ENCODE measurements at regions not wholly inside any gene's neighbourhood (a gene's known extent, or its start where the extent isn't known, plus 50 kb on each side); places are given as distances from the start of the nearest gene placed in this dataset.

DNA sequence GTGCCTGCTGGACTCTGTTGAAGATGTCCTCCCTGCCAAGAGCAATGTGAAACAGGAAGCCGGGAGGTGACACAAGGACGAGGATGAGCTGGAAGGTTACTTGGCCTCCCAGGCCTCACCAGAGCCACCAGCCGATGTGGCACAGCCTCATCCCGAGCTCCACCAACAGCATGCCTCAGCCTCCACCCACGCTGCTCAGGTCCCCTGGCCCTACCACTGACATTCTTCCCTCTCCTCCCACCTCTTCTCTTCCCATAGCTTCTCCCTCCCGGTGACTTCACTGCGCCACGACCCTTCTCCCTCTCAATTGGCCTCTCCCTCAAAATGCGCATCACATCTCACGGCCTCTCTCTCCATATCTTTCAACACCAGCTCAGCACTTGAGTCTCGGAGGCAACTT, 249.9 kb downstream of the SKAP2 start:
- TF ChIP-seq EP300 (IDR thresholded peaks at IDR 0.05) (no peak), POLR2A (IDR thresholded peaks at IDR 0.05) (no peak)
- TF ChIP-seq, protein P1, sequence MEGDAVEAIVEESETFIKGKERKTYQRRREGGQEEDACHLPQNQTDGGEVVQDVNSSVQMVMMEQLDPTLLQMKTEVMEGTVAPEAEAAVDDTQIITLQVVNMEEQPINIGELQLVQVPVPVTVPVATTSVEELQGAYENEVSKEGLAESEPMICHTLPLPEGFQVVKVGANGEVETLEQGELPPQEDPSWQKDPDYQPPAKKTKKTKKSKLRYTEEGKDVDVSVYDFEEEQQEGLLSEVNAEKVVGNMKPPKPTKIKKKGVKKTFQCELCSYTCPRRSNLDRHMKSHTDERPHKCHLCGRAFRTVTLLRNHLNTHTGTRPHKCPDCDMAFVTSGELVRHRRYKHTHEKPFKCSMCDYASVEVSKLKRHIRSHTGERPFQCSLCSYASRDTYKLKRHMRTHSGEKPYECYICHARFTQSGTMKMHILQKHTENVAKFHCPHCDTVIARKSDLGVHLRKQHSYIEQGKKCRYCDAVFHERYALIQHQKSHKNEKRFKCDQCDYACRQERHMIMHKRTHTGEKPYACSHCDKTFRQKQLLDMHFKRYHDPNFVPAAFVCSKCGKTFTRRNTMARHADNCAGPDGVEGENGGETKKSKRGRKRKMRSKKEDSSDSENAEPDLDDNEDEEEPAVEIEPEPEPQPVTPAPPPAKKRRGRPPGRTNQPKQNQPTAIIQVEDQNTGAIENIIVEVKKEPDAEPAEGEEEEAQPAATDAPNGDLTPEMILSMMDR (IDR thresholded peaks at IDR 0.05): no peak

Data from tibial nerve (tissue), 4 donors.